ENCODE measurements at regions not wholly inside any gene's neighbourhood (a gene's known extent, or its start where the extent isn't known, plus 50 kb on each side); places are given as distances from the start of the nearest gene placed in this dataset.

DNA sequence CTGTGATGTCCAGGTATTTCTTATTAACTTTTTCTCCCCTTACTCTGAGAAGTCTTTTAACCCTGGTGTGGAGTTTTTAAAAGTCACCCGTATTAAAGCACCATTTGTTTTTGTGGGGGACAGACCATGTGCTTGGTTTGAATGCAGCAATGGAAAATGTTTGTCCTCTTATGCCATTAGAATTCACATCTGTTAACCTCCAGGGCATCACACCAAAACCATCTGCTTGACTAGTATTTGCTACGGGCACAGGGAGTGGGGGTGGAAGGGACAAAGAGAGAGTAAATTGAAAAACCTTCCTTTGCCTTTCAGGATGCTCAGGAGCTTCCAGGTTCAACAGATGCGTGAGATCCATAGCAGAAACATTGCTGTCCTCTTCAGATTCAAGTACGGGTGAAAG, 61.4 kb upstream of the GOLGA8B start:
- no peak for TF ChIP-seq EZH2phosphoT487 (IDR thresholded peaks at IDR 0.05; ENCODE audit: borderline replicate concordance)
- no peak for TF ChIP-seq POLR2A (IDR thresholded peaks at IDR 0.05; ENCODE audit: borderline replicate concordance, extremely low read depth, insufficient read depth, insufficient read length)
- TF ChIP-seq ZNF274 (IDR thresholded peaks at IDR 0.05; ENCODE audit: low read depth, low read length) = no peak
- no peak for TF ChIP-seq CTCF (IDR thresholded peaks at IDR 0.05 in 2 of 3, conservative IDR thresholded peaks at IDR 0.05 in 1 of 3; ENCODE audit: borderline replicate concordance in 1 of 3, insufficient read depth in 1 of 3, low read depth in 2 of 3, low read length in 2 of 3)
- no peak for TF ChIP-seq MAX (IDR thresholded peaks at IDR 0.05)
- TF ChIP-seq, protein P1, sequence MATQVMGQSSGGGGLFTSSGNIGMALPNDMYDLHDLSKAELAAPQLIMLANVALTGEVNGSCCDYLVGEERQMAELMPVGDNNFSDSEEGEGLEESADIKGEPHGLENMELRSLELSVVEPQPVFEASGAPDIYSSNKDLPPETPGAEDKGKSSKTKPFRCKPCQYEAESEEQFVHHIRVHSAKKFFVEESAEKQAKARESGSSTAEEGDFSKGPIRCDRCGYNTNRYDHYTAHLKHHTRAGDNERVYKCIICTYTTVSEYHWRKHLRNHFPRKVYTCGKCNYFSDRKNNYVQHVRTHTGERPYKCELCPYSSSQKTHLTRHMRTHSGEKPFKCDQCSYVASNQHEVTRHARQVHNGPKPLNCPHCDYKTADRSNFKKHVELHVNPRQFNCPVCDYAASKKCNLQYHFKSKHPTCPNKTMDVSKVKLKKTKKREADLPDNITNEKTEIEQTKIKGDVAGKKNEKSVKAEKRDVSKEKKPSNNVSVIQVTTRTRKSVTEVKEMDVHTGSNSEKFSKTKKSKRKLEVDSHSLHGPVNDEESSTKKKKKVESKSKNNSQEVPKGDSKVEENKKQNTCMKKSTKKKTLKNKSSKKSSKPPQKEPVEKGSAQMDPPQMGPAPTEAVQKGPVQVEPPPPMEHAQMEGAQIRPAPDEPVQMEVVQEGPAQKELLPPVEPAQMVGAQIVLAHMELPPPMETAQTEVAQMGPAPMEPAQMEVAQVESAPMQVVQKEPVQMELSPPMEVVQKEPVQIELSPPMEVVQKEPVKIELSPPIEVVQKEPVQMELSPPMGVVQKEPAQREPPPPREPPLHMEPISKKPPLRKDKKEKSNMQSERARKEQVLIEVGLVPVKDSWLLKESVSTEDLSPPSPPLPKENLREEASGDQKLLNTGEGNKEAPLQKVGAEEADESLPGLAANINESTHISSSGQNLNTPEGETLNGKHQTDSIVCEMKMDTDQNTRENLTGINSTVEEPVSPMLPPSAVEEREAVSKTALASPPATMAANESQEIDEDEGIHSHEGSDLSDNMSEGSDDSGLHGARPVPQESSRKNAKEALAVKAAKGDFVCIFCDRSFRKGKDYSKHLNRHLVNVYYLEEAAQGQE (IDR thresholded peaks at IDR 0.05; ENCODE audit: low read depth) = no peak
- TF ChIP-seq POLR2AphosphoS5 (IDR thresholded peaks at IDR 0.05; ENCODE audit: low read depth, low read length) = no peak
- no peak for TF ChIP-seq EGR1 (IDR thresholded peaks at IDR 0.05; ENCODE audit: low read depth)
- no peak for TF ChIP-seq CEBPB (IDR thresholded peaks at IDR 0.05; ENCODE audit: low read depth)
